Mammary epithelial cell (primary cell): ENCODE measurements at regions not wholly inside any gene's neighbourhood (a gene's known extent, or its start where the extent isn't known, plus 50 kb on each side); places are given as distances from the start of the nearest gene placed in this dataset.

Experiments
- EZH2 ChIP-seq: IDR thresholded peaks from 2 replicates; pipeline ENCODE4 v1.6.1; 2012; ENCODE audit warnings: low read length, inconsistent platforms, borderline replicate concordance
- TF ChIP-seq, protein P1 (sequence below), 2 donors: IDR thresholded peaks in 1 of 2; conservative IDR thresholded peaks in 1 of 2; 2 replicates each; pipeline ENCODE4 v1.5.1; 2011 to 2012; ENCODE audit warnings: inconsistent platforms in 2 of 2, low read length in 2 of 2, mild to moderate bottlenecking in 2 of 2, control low read depth in 1 of 2, low read depth in 1 of 2; ENCODE audit not compliant: insufficient read depth in 1 of 2; ENCODE audit errors: extremely low read depth in 1 of 2

DNA sequence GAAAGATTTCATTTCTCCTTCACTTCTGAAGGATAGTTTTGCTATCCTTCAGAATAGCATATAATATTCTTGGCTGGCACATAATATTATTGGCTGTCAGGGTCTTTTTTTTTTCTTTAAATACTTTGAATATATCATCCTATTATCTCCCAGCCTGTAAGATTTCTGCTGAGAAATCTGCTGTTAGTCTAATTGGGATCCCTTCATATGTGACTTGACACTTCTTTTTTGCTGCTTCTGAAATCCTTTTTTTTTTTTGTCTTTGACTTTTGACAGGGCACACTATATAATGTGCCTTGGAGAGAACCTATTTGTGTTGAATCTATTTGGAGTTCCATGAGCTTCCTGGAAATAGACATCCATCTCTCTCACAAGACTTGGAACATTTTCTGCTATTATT lies 136.9 kb upstream of the UBL3 start:
- TF ChIP-seq, protein P1, sequence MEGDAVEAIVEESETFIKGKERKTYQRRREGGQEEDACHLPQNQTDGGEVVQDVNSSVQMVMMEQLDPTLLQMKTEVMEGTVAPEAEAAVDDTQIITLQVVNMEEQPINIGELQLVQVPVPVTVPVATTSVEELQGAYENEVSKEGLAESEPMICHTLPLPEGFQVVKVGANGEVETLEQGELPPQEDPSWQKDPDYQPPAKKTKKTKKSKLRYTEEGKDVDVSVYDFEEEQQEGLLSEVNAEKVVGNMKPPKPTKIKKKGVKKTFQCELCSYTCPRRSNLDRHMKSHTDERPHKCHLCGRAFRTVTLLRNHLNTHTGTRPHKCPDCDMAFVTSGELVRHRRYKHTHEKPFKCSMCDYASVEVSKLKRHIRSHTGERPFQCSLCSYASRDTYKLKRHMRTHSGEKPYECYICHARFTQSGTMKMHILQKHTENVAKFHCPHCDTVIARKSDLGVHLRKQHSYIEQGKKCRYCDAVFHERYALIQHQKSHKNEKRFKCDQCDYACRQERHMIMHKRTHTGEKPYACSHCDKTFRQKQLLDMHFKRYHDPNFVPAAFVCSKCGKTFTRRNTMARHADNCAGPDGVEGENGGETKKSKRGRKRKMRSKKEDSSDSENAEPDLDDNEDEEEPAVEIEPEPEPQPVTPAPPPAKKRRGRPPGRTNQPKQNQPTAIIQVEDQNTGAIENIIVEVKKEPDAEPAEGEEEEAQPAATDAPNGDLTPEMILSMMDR (conservative IDR thresholded peaks at IDR 0.05 in 1 of 2, IDR thresholded peaks at IDR 0.05 in 1 of 2; ENCODE audit: extremely low read depth in 1 of 2, insufficient read depth in 1 of 2, low read depth in 1 of 2, low read length in 2 of 2): no peak
- no peak for TF ChIP-seq EZH2
